Mesendoderm (in vitro differentiated cells): ENCODE measurements at regions not wholly inside any gene's neighbourhood (a gene's known extent, or its start where the extent isn't known, plus 50 kb on each side); places are given as distances from the start of the nearest gene placed in this dataset.

ENCODE experiments used
- DNase-seq: peaks from one replicate; pipeline ENCODE4 v3.0.0; 2013
- H2AK5ac ChIP-seq: 2 replicates; pipeline ENCODE4 v1.6.1; 2013; ENCODE audit warnings: low read length, inconsistent platforms
- H2BK120ac ChIP-seq: 2 replicates; pipeline ENCODE4 v1.6.1; 2013; ENCODE audit warnings: low read depth, mild to moderate bottlenecking, low read length, moderate library complexity, mixed read lengths
- H2BK15ac ChIP-seq: replicated peaks from 2 replicates; pipeline ENCODE4 v1.6.1; 2013; ENCODE audit warnings: low read depth, mild to moderate bottlenecking, moderate library complexity
- H2BK5ac ChIP-seq: 2 replicates; pipeline ENCODE4 v1.6.1; 2013; ENCODE audit warnings: low read length, inconsistent platforms
- H3K18ac ChIP-seq: 2 replicates; pipeline ENCODE4 v1.6.1; 2013; ENCODE audit warnings: mild to moderate bottlenecking, low read length, mixed read lengths
- H3K23ac ChIP-seq: one replicate; pipeline ENCODE4 v1.6.1; 2013; ENCODE audit warnings: low read length
- H3K27ac ChIP-seq: 2 replicates; pipeline ENCODE4 v1.5.1; 2013; ENCODE audit warnings: low read depth, mild to moderate bottlenecking, inconsistent platforms, low read length, moderate library complexity
- H3K27me3 ChIP-seq: 2 replicates; pipeline ENCODE4 v1.6.1; 2013; ENCODE audit warnings: low read length, control low read depth, mild to moderate bottlenecking, inconsistent platforms; ENCODE audit not compliant: insufficient read depth, poor library complexity
- H3K36me3 ChIP-seq: 2 replicates; pipeline ENCODE4 v1.6.1; 2013; ENCODE audit warnings: low read length, inconsistent platforms; ENCODE audit not compliant: control insufficient read depth, insufficient read depth
- H3K4ac ChIP-seq: one replicate; pipeline ENCODE4 v1.6.1; 2013; ENCODE audit warnings: low read depth, mild to moderate bottlenecking, low read length, moderate library complexity
- H3K4me1 ChIP-seq: 2 replicates; pipeline ENCODE4 v1.6.1; 2013; ENCODE audit warnings: low read depth, low read length, inconsistent platforms; ENCODE audit not compliant: control insufficient read depth
- H3K4me2 ChIP-seq: 2 replicates; pipeline ENCODE4 v1.6.1; 2013; ENCODE audit warnings: low read length
- H3K4me3 ChIP-seq: 2 replicates; pipeline ENCODE4 v1.5.1; 2013; ENCODE audit warnings: mild to moderate bottlenecking, low read length
- H3K56ac ChIP-seq: one replicate; pipeline ENCODE4 v1.6.1; 2013; ENCODE audit warnings: low read length
- H3K79me1 ChIP-seq: 2 replicates; pipeline ENCODE4 v1.6.1; 2013; ENCODE audit warnings: low read length, inconsistent platforms
- H3K79me2 ChIP-seq: 2 replicates; pipeline ENCODE4 v1.6.1; 2013; ENCODE audit warnings: mild to moderate bottlenecking, low read length; ENCODE audit not compliant: control insufficient read depth, insufficient read depth
- H3K9ac ChIP-seq: 2 replicates; pipeline ENCODE4 v1.6.1; 2013; ENCODE audit warnings: low read length, inconsistent platforms
- H4K5ac ChIP-seq: one replicate; pipeline ENCODE4 v1.6.1; 2013; ENCODE audit warnings: low read length
- H4K8ac ChIP-seq: one replicate; pipeline ENCODE4 v1.6.1; 2013; ENCODE audit warnings: low read depth, mild to moderate bottlenecking, control low read depth, low read length, moderate library complexity
- WGBS: extraction: QIAGEN DNeasy Blood & Tissue Kit; methylation state at CpG from one replicate; pipeline ENCODE4 v1.1.7; 2013; ENCODE audit warnings: low lambda C conversion rate, missing lambda C conversion rate; ENCODE audit not compliant: insufficient coverage; ENCODE audit errors: extremely low coverage; 5-methylcytosine and 5-hydroxymethylcytosine counted together

DNA sequence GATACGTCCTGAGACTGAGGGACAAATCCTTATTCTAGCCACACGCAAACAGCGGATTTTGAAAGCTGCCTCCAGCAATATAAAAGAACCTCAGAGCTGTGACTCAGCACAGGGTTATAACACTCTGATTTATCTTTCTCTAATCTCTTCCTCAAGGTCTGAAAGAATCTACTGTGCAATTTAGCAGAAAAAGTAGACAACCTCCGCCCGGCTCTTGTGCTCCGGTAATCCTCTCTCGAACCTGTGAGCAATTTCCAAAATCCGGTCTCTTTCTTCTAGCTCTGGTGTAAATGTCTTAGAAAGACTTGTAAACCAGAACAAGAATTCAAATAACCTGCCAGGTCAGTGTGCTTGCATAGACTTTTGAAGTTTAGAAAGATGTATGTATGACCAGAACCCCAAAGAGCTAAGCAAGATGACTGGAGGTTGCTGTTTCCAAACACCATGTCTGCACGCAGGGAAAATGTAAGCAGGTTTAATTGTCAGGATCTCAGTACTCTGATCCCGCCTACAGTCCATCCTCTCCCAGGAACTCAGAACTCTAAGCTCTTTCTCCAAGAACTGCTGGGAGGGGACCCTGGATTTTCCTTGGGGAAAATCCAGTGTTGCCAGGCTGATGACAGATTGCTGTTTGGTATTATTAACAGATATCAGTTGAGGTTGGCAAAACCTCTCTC is 338.1 kb downstream of the RFC3 start:
- Histone ChIP-seq H2BK15ac (peak overlapping the region; percentile 57), H3K4me1 (peaks cover 14% of the 10 kb centered on the region), H3K79me1 (no peaks in the 10 kb centered on the region), H3K27me3 (no peaks in the 10 kb centered on the region), H3K9ac (no peak overlapping the region), H3K79me2 (no peaks in the 10 kb centered on the region), H3K36me3 (no peaks in the 10 kb centered on the region), H2BK120ac (peak overlapping the region; percentile 82), H4K8ac (no peak overlapping the region), H3K18ac (peak overlapping the region; percentile 84), H3K4me2 (no peak overlapping the region), H3K27ac (peak overlapping the region; percentile 21), H3K4me3 (no peak overlapping the region), H3K4ac (no peak overlapping the region), H3K56ac (no peak overlapping the region), H2AK5ac (no peak overlapping the region), H3K23ac (no peak overlapping the region), H4K5ac (no peak overlapping the region), H2BK5ac (no peak overlapping the region)
- WGBS, result no CpG with 5 or more reads among the region's 10 CpGs
- DNase-seq, result peak; percentile 34

DNA sequence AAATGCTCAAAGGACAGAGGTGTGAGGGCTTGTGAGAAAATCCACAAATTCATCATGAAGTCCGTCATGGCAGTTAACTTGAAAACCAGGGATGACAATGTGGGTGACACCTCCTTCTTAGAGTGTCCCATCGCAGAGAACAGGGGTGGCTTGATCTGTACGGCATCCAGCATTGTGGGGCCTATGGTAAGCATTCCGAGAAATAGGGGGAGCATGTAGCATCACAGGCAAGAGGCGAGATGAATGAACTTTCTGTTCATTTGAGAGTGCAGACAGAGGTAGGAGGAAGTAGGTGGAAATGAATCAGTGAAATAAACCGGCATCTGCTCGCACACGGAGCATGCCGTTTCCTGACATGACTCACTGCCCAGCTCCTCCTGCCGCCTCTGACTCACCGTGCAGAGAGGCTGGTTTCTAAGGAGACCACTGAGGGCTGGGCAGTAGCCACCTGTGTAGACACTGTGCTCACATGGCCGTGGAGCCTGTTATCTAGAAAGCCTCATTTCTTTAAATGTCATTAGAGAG is 339.0 kb downstream of the RFC3 start:
- Histone ChIP-seq H3K4me3 (no peak overlapping the region), H3K4me2 (no peak overlapping the region), H2BK120ac (no peak overlapping the region), H2BK15ac (no peak overlapping the region), H4K5ac (no peak overlapping the region), H3K4me1 (peaks cover 14% of the 10 kb centered on the region), H3K18ac (peak overlapping the region; percentile 19), H3K79me2 (no peaks in the 10 kb centered on the region), H3K9ac (no peak overlapping the region), H3K4ac (peak overlapping the region; percentile 31), H3K23ac (no peak overlapping the region), H3K56ac (peak overlapping the region; percentile 38), H2AK5ac (no peak overlapping the region), H3K36me3 (no peaks in the 10 kb centered on the region), H3K27me3 (no peaks in the 10 kb centered on the region), H2BK5ac (no peak overlapping the region), H3K79me1 (no peaks in the 10 kb centered on the region), H3K27ac (no peak overlapping the region), H4K8ac (no peak overlapping the region)
- peak; percentile 88 for DNase-seq
- no CpG with 5 or more reads among the region's 12 CpGs for WGBS

DNA sequence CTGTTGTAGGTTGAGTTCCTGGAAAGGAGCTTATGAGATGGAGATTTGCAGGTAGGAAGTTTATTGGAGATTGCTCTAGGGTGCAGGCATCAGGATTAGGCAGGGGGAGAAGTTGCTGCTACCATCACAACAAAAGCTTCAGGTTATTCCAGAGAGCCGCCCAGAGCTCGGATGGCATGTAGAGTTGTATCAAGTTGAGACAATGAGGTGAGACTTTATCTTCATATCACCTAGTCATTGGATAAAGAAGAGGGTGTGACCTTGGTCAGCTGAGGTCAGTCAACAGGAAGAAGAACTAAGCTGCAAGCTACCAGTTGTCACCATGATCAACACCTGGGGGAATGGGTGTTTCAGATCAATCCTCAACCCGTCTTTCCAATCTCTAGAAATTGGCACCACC is 342.0 kb downstream of the RFC3 start:
- peak; percentile 77 for DNase-seq
- Histone ChIP-seq H3K79me2 (no peaks in the 10 kb centered on the region), H3K4me1 (peaks cover 16% of the 10 kb centered on the region), H2BK120ac (peak overlapping the region; percentile 28), H3K4me3 (no peak overlapping the region), H3K36me3 (no peaks in the 10 kb centered on the region), H2BK15ac (no peak overlapping the region), H3K4me2 (no peak overlapping the region), H3K27ac (no peak overlapping the region), H3K23ac (no peak overlapping the region), H2BK5ac (no peak overlapping the region), H4K8ac (no peak overlapping the region), H2AK5ac (no peak overlapping the region), H3K56ac (no peak overlapping the region), H3K27me3 (no peaks in the 10 kb centered on the region), H3K9ac (no peak overlapping the region), H3K79me1 (no peaks in the 10 kb centered on the region), H3K18ac (no peak overlapping the region), H4K5ac (no peak overlapping the region), H3K4ac (peak overlapping the region; percentile 31)
- WGBS, result no CpG with 5 or more reads among the region's 3 CpGs

DNA sequence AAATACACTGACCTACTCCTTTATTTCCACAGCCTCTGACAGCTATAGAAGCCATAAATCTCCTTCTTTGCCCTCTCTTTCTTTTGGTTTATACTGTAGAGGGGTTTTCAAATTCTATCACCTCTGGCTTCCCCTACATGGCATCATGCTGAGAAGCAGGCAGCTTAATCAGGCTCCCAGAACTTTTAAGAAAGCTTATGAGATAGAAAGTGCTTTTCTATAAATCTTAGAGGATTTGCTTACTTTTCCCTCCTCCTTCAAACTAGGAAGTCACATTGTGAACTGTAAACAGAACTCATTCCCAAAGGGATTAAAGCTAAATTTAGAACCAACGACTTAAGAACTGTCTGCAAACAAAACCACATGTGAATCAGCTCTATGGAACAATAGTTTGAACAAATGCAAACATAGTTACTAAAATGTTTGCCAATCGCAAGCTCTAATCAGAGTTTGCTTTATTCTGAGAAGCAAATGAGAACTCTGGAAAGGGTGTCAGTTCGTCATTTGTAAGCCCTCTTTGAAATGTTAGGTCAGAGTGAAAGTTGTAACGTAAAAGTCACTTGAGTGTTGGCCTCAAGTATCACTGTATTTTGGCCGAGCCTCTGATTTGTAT is 344.1 kb downstream of the RFC3 start:
- Histone ChIP-seq H3K23ac (no peak overlapping the region), H3K4me1 (peaks cover 6% of the 10 kb centered on the region), H2BK5ac (no peak overlapping the region), H3K56ac (no peak overlapping the region), H2BK120ac (no peak overlapping the region), H4K8ac (no peak overlapping the region), H3K36me3 (no peaks in the 10 kb centered on the region), H3K27me3 (no peaks in the 10 kb centered on the region), H3K27ac (no peak overlapping the region), H3K79me2 (no peaks in the 10 kb centered on the region), H3K4ac (no peak overlapping the region), H2BK15ac (no peak overlapping the region), H4K5ac (no peak overlapping the region), H3K79me1 (no peaks in the 10 kb centered on the region), H3K4me3 (no peak overlapping the region), H3K9ac (no peak overlapping the region), H3K18ac (no peak overlapping the region), H2AK5ac (no peak overlapping the region), H3K4me2 (no peak overlapping the region)
- WGBS, result no CpG with 5 or more reads among the region's 5 CpGs
- DNase-seq, result peak; percentile 55

DNA sequence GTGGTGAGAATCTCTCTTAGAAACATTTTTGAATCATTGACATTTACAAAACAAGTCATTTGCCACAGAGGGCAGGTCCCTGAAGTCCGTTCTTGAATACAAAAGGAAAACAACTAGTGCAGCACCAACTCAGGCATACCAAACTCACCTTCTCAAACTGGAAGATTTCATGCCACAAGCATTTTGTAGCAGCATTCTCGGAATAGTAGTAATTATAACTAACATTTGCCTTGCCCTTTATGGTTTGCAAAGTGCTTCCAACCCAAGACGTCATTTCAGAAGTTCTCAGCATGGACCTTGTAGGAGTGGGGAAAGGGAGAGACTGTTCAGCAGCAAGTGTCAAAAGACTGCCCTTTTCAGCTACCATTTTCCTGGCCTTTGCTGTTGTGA is 344.6 kb downstream of the RFC3 start:
- no peak overlapping the region for H3K23ac ChIP-seq
- no peak overlapping the region for H3K18ac ChIP-seq
- no peak overlapping the region for H2BK120ac ChIP-seq
- no peaks in the 10 kb centered on the region for H3K79me2 ChIP-seq
- H3K36me3 ChIP-seq, result no peaks in the 10 kb centered on the region
- H3K4me1 ChIP-seq, result peaks cover 6% of the 10 kb centered on the region
- H2AK5ac ChIP-seq, result no peak overlapping the region
- no peaks in the 10 kb centered on the region for H3K79me1 ChIP-seq
- no peaks in the 10 kb centered on the region for H3K27me3 ChIP-seq
- no peak overlapping the region for H4K8ac ChIP-seq
- H3K9ac ChIP-seq, result no peak overlapping the region
- no peak overlapping the region for H3K4me2 ChIP-seq
- H4K5ac ChIP-seq, result no peak overlapping the region
- no peak overlapping the region for H3K4ac ChIP-seq
- no CpG with 5 or more reads among the region's 3 CpGs for WGBS
- peak; percentile 46 for DNase-seq
- H3K27ac ChIP-seq, result no peak overlapping the region
- no peak overlapping the region for H2BK15ac ChIP-seq
- peak overlapping the region; percentile 5 for H2BK5ac ChIP-seq
- no peak overlapping the region for H3K4me3 ChIP-seq
- H3K56ac ChIP-seq, result no peak overlapping the region
